Fibroblast of mammary gland (primary cell): ENCODE measurements at regions not wholly inside any gene's neighbourhood (a gene's known extent, or its start where the extent isn't known, plus 50 kb on each side); places are given as distances from the start of the nearest gene placed in this dataset.

Experiments used
- DNase-seq: peaks from one replicate; pipeline ENCODE4 v3.0.0-alpha.2; 2010; ENCODE audit warnings: low read depth
- H3K4me3 ChIP-seq: 2 replicates; pipeline ENCODE4 v1.5.1; 2011; ENCODE audit warnings: low read depth, mild to moderate bottlenecking, low read length, moderate library complexity; ENCODE audit not compliant: control insufficient read depth
- CTCF ChIP-seq: conservative IDR thresholded peaks from 2 replicates; pipeline ENCODE4 v1.5.1; 2011; ENCODE audit warnings: low read depth, low read length, inconsistent platforms; ENCODE audit not compliant: control insufficient read depth, insufficient read depth

- no peak for DNase-seq
These were observed 154.0 kb downstream of the TMEM17 start for GRCh38 chr2:62352031-62352430.

GRCh38 chr2:62349788-62350187, 153.9 kb downstream of the B3GNT2 start:
- H3K4me3 ChIP-seq, result no peak overlapping the region
- no peak for TF ChIP-seq CTCF
- no peak for DNase-seq

More at GRCh38 chr2:62352031-62352430, 154.0 kb downstream of the TMEM17 start:
- H3K4me3 ChIP-seq, result no peak overlapping the region
- no peak for TF ChIP-seq CTCF

- no peak for DNase-seq
- H3K4me3 ChIP-seq, result no peak overlapping the region
- TF ChIP-seq CTCF, result no peak
These were observed 152.8 kb downstream of the B3GNT2 start for GRCh38 chr2:62348700-62349099.

GRCh38 chr2:62347563-62348270, 151.8 kb downstream of the B3GNT2 start:
- H3K4me3 ChIP-seq, result no peak overlapping the region
- TF ChIP-seq CTCF, result no peak
- DNase-seq, result no peak

- no peak for TF ChIP-seq CTCF
- peak; percentile 18 for DNase-seq
- no peak overlapping the region for H3K4me3 ChIP-seq
These were observed 148.6 kb downstream of the B3GNT2 start for GRCh38 chr2:62344472-62344871.

GRCh38 chr2:62343636-62344337, 147.9 kb downstream of the B3GNT2 start:
- no peak for TF ChIP-seq CTCF
- no peak for DNase-seq

More at GRCh38 chr2:62343636-62344337, 147.9 kb downstream of the B3GNT2 start:
- no peak overlapping the region for H3K4me3 ChIP-seq
